H9 (cell line): ENCODE measurements at regions not wholly inside any gene's neighbourhood (a gene's known extent, or its start where the extent isn't known, plus 50 kb on each side); places are given as distances from the start of the nearest gene placed in this dataset.

Experiments used
- DNase-seq: peaks from one replicate; pipeline ENCODE4 v3.0.0-alpha.2; 2017
- H2AFZ ChIP-seq: one replicate; pipeline ENCODE4 v1.6.1; 2013; ENCODE audit warnings: mild to moderate bottlenecking, low read length, control low read depth, moderate library complexity
- H2AK5ac ChIP-seq: 2 replicates; pipeline ENCODE4 v1.6.1; 2013; ENCODE audit warnings: low read length, control low read depth, mixed read lengths; ENCODE audit not compliant: insufficient read length
- H2BK120ac ChIP-seq: one replicate; pipeline ENCODE4 v1.6.1; 2013; ENCODE audit warnings: low read depth, mild to moderate bottlenecking, low read length, control low read depth, inconsistent platforms; ENCODE audit not compliant: poor library complexity, severe bottlenecking
- H2BK12ac ChIP-seq: 2 replicates; pipeline ENCODE4 v1.6.1; 2013; ENCODE audit warnings: low read length, control low read depth, mixed read lengths, low read depth; ENCODE audit not compliant: insufficient read length
- H2BK15ac ChIP-seq: 2 replicates; pipeline ENCODE4 v1.6.1; 2013; ENCODE audit warnings: low read depth, low read length, control low read depth
- H2BK20ac ChIP-seq: one replicate; pipeline ENCODE4 v1.6.1; 2013; ENCODE audit warnings: low read depth, mild to moderate bottlenecking, low read length, control low read depth, inconsistent platforms; ENCODE audit not compliant: poor library complexity, severe bottlenecking
- H2BK5ac ChIP-seq: 2 replicates; pipeline ENCODE4 v1.6.1; 2013; ENCODE audit warnings: low read length, control low read depth, mixed read lengths; ENCODE audit not compliant: insufficient read length
- H3K14ac ChIP-seq: 2 replicates; pipeline ENCODE4 v1.6.1; 2013; ENCODE audit warnings: low read length, control low read depth; ENCODE audit not compliant: insufficient read depth
- H3K18ac ChIP-seq: 2 replicates; pipeline ENCODE4 v1.6.1; 2013; ENCODE audit warnings: low read depth, mild to moderate bottlenecking, mixed read lengths, low read length, control low read depth; ENCODE audit not compliant: insufficient read length
- H3K23ac ChIP-seq: 2 replicates; pipeline ENCODE4 v1.6.1; 2013; ENCODE audit warnings: low read length, control low read depth, mixed read lengths, low read depth; ENCODE audit not compliant: insufficient read length
- H3K23me2 ChIP-seq: 2 replicates; pipeline ENCODE4 v1.6.1; 2013; ENCODE audit warnings: low read depth, mild to moderate bottlenecking, mixed read lengths, low read length, control low read depth; ENCODE audit not compliant: insufficient read length, poor library complexity, severe bottlenecking
- H3K27ac ChIP-seq: 2 replicates; pipeline ENCODE4 v1.5.1; 2013; ENCODE audit warnings: low read length, control low read depth, mixed read lengths, low read depth; ENCODE audit not compliant: insufficient read length
- H3K27me3 ChIP-seq: 2 replicates; pipeline ENCODE4 v1.6.1; 2013; ENCODE audit warnings: low read length, control low read depth, inconsistent platforms; ENCODE audit not compliant: insufficient read depth
- H3K4ac ChIP-seq: 2 replicates; pipeline ENCODE4 v1.6.1; 2013; ENCODE audit warnings: low read depth, mild to moderate bottlenecking, control low read depth, inconsistent platforms, low read length, moderate library complexity
- H3K4me1 ChIP-seq: 2 replicates; pipeline ENCODE4 v1.6.1; 2013; ENCODE audit warnings: low read length, control low read depth, inconsistent platforms; ENCODE audit not compliant: insufficient read depth
- H3K4me2 ChIP-seq: 2 replicates; pipeline ENCODE4 v1.6.1; 2013; ENCODE audit warnings: low read length, control low read depth, mixed read lengths; ENCODE audit not compliant: insufficient read length, insufficient read depth
- H3K56ac ChIP-seq: 2 replicates; pipeline ENCODE4 v1.6.1; 2013; ENCODE audit warnings: low read depth, mild to moderate bottlenecking, mixed read lengths, low read length, control low read depth; ENCODE audit not compliant: insufficient read length
- H3K79me1 ChIP-seq: 2 replicates; pipeline ENCODE4 v1.6.1; 2013; ENCODE audit warnings: low read depth, mild to moderate bottlenecking, moderate library complexity, low read length, control low read depth, inconsistent platforms; ENCODE audit not compliant: insufficient read depth, poor library complexity, severe bottlenecking
- H3K79me2 ChIP-seq: 2 replicates; pipeline ENCODE4 v1.6.1; 2013; ENCODE audit warnings: low read length, control low read depth, inconsistent platforms; ENCODE audit not compliant: insufficient read depth
- H3K9ac ChIP-seq: 2 replicates; pipeline ENCODE4 v1.6.1; 2013; ENCODE audit warnings: low read length, control low read depth, mixed read lengths; ENCODE audit not compliant: insufficient read length; ENCODE audit errors: extremely low read depth
- H3K9me3 ChIP-seq: one replicate; pipeline ENCODE4 v1.6.1; 2013; ENCODE audit warnings: low read depth, low read length, inconsistent platforms; ENCODE audit not compliant: control insufficient read depth
- H3T11ph ChIP-seq: one replicate; pipeline ENCODE4 v1.6.1; 2013; ENCODE audit warnings: mild to moderate bottlenecking, low read length, control low read depth, inconsistent platforms
- H4K20me1 ChIP-seq: one replicate; pipeline ENCODE4 v1.6.1; 2013; ENCODE audit not compliant: control insufficient read depth, insufficient read length, insufficient read depth
- H4K5ac ChIP-seq: 2 replicates; pipeline ENCODE4 v1.6.1; 2013; ENCODE audit warnings: low read depth, mild to moderate bottlenecking, mixed read lengths, low read length, control low read depth; ENCODE audit not compliant: insufficient read length
- H4K8ac ChIP-seq: replicated peaks from 2 replicates; pipeline ENCODE4 v1.6.1; 2013; ENCODE audit warnings: low read length, control low read depth, mixed read lengths, low read depth; ENCODE audit not compliant: insufficient read length
- H4K91ac ChIP-seq: 2 replicates; pipeline ENCODE4 v1.6.1; 2013; ENCODE audit warnings: low read depth, mild to moderate bottlenecking, moderate library complexity, mixed read lengths, low read length, control low read depth; ENCODE audit not compliant: insufficient read length
- H3K27ac Mint-ChIP-seq, 3 experiments: 2 replicates in 2 of 3; 3 replicates in 1 of 3; pipeline ENCODE4 v1.8.0; 2020 to 2021; ENCODE audit warnings: mixed read lengths in 3 of 3, mild to moderate bottlenecking in 1 of 3, moderate library complexity in 1 of 3
- H3K27me3 Mint-ChIP-seq: 2 replicates; pipeline ENCODE4 v1.8.0; 2021; ENCODE audit warnings: low read depth, mild to moderate bottlenecking, moderate library complexity, mixed read lengths
- H3K36me3 Mint-ChIP-seq, 3 experiments: 2 replicates in 2 of 3; 3 replicates in 1 of 3; pipeline ENCODE4 v1.8.0; 2020 to 2021; ENCODE audit warnings: low read depth in 3 of 3, mixed read lengths in 3 of 3; ENCODE audit not compliant: insufficient read depth in 1 of 3
- H3K4me1 Mint-ChIP-seq, 2 experiments: 2 replicates each; pipeline ENCODE4 v1.8.0; 2020; ENCODE audit warnings: mixed read lengths in 2 of 2
- H3K4me3 Mint-ChIP-seq, 2 experiments: 2 replicates in 1 of 2; 3 replicates in 1 of 2; pipeline ENCODE4 v1.8.0; 2020 to 2021; ENCODE audit warnings: mild to moderate bottlenecking in 2 of 2, mixed read lengths in 2 of 2, moderate library complexity in 1 of 2
- H3K9me3 Mint-ChIP-seq, 2 experiments: 2 replicates in 1 of 2; 3 replicates in 1 of 2; pipeline ENCODE4 v1.8.0; 2020; ENCODE audit warnings: mild to moderate bottlenecking in 2 of 2, mixed read lengths in 2 of 2, moderate library complexity in 1 of 2
- WGBS: extraction: QIAGEN DNeasy Blood & Tissue Kit; methylation state at CpG from one replicate; pipeline ENCODE4 v1.1.7; 2013; ENCODE audit warnings: missing lambda C conversion rate, low lambda C conversion rate, mixed read lengths; ENCODE audit not compliant: insufficient read length; ENCODE audit errors: extremely low coverage; 5-methylcytosine and 5-hydroxymethylcytosine counted together
- TF ChIP-seq, protein P1 (sequence below): fragments of 200-600 bp; sonication (generic); conservative IDR thresholded peaks from 3 replicates; pipeline ENCODE4 v1.8.0; 2021; ENCODE audit warnings: antibody characterized with exemption, mild to moderate bottlenecking

DNA sequence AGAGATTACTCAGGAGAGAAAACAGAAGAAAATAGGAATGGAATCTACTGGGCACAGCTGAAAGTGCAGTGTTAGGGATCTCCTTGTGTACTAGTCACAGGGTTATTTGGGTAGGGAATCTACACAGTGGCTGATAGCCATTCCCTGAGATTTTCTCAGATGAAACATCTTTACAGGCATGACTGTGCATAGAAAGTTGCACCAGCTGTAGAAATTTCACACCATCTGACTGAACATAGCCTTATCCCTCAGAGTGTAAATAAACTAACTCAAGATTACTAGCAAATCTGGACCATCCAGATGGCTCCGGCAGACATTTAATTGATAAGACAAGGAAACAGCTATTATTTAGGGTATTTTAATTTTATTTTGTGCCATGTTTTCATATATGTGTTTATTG lies 2053.5 kb upstream of the TENM3 start:
- Histone ChIP-seq H3K79me1 (no peaks in the 10 kb centered on the region), H3K4ac (no peak overlapping the region), H2AK5ac (no peak overlapping the region), H2BK120ac (no peak overlapping the region), H3K14ac (no peak overlapping the region), H3K27me3 (no peaks in the 10 kb centered on the region), H3K23me2 (no peaks in the 10 kb centered on the region), H4K91ac (no peak overlapping the region), H3K79me2 (no peaks in the 10 kb centered on the region), H4K8ac (no peak overlapping the region), H3K18ac (no peak overlapping the region), H4K5ac (no peak overlapping the region), H3K4me2 (no peak overlapping the region), H3K56ac (no peak overlapping the region), H3K23ac (no peak overlapping the region), H4K20me1 (no peaks in the 10 kb centered on the region), H2BK12ac (no peak overlapping the region), H3K4me1 (no peaks in the 10 kb centered on the region), H3K9me3 (no peaks in the 10 kb centered on the region), H3K9ac (no peak overlapping the region), H3T11ph (no peak overlapping the region), H2BK15ac (no peak overlapping the region), H2BK20ac (no peak overlapping the region), H2AFZ (no peak overlapping the region), H3K27ac (no peak overlapping the region), H2BK5ac (no peak overlapping the region)
- no peak overlapping the region for H3K27ac Mint-ChIP-seq
- no CpG with 5 or more reads among the region's 1 CpG for WGBS
- no peaks in the 10 kb centered on the region for H3K4me1 Mint-ChIP-seq
- no peaks in the 10 kb centered on the region for H3K36me3 Mint-ChIP-seq
- no peak overlapping the region for H3K4me3 Mint-ChIP-seq
- no peaks in the 10 kb centered on the region for H3K27me3 Mint-ChIP-seq
- no peaks in the 10 kb centered on the region for H3K9me3 Mint-ChIP-seq
- DNase-seq: no peak
- TF ChIP-seq, protein P1, sequence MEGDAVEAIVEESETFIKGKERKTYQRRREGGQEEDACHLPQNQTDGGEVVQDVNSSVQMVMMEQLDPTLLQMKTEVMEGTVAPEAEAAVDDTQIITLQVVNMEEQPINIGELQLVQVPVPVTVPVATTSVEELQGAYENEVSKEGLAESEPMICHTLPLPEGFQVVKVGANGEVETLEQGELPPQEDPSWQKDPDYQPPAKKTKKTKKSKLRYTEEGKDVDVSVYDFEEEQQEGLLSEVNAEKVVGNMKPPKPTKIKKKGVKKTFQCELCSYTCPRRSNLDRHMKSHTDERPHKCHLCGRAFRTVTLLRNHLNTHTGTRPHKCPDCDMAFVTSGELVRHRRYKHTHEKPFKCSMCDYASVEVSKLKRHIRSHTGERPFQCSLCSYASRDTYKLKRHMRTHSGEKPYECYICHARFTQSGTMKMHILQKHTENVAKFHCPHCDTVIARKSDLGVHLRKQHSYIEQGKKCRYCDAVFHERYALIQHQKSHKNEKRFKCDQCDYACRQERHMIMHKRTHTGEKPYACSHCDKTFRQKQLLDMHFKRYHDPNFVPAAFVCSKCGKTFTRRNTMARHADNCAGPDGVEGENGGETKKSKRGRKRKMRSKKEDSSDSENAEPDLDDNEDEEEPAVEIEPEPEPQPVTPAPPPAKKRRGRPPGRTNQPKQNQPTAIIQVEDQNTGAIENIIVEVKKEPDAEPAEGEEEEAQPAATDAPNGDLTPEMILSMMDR: no peak
